ENCODE measurements at regions not wholly inside any gene's neighbourhood (a gene's known extent, or its start where the extent isn't known, plus 50 kb on each side); places are given as distances from the start of the nearest gene placed in this dataset.

GRCh38 chr1:238233966-238234365 is 343.2 kb upstream of the ZP4 start:
- no peaks in the 10 kb centered on the region for H3K9me2 ChIP-seq (ENCODE audit: insufficient read depth, low read length)
- H3K36me3 ChIP-seq (ENCODE audit: insufficient read depth, low read length), result no peaks in the 10 kb centered on the region
- H3K4me2 ChIP-seq (ENCODE audit: low read length), result no peak overlapping the region
- H3K9ac ChIP-seq (ENCODE audit: low read length), result no peak overlapping the region
- no peaks in the 10 kb centered on the region for H3K79me2 ChIP-seq (replicated peaks; ENCODE audit: insufficient read depth, low read length)
- no peaks in the 10 kb centered on the region for H3F3A ChIP-seq (ENCODE audit: insufficient read depth, low read length, poor library complexity, severe bottlenecking)
- H2AFZ ChIP-seq (ENCODE audit: low read depth, low read length), result no peak overlapping the region
- no peaks in the 10 kb centered on the region for H3K27me3 ChIP-seq (ENCODE audit: insufficient read depth, low read depth, low read length)
- TF ChIP-seq MXI1 (conservative IDR thresholded peaks at IDR 0.05; ENCODE audit: poor library complexity, severe bottlenecking), result no peak
- no peak for TF ChIP-seq RAD21 (conservative IDR thresholded peaks at IDR 0.05)
- no peak for TF ChIP-seq TAF1 (IDR thresholded peaks at IDR 0.05; ENCODE audit: low read depth)
- TF ChIP-seq CTCF (IDR thresholded peaks at IDR 0.05; ENCODE audit: poor library complexity, severe bottlenecking), result no peak
- TF ChIP-seq EZH2 (IDR thresholded peaks at IDR 0.05; ENCODE audit: borderline replicate concordance, insufficient read depth, low read length, poor library complexity, severe bottlenecking), result no peak
- TF ChIP-seq POLR2AphosphoS5 (IDR thresholded peaks at IDR 0.05), result no peak
- TF ChIP-seq EP300 (conservative IDR thresholded peaks at IDR 0.05; ENCODE audit: poor library complexity, severe bottlenecking), result no peak
- TF ChIP-seq SMC3 (conservative IDR thresholded peaks at IDR 0.05; ENCODE audit: poor library complexity), result no peak
- no peak for TF ChIP-seq REST (IDR thresholded peaks at IDR 0.05; ENCODE audit: borderline replicate concordance)
- H3K27ac ChIP-seq (ENCODE audit: low read length), result no peak overlapping the region
- H3K4me3 ChIP-seq (ENCODE audit: low read length), result no peak overlapping the region
- H4K20me1 ChIP-seq (ENCODE audit: insufficient read depth), result no peaks in the 10 kb centered on the region
- no peaks in the 10 kb centered on the region for H3K9me3 ChIP-seq (ENCODE audit: low read length)

- Histone ChIP-seq H3K27ac (ENCODE audit: low read length) (no peak overlapping the region), H3K36me3 (ENCODE audit: insufficient read depth, low read length) (no peaks in the 10 kb centered on the region), H3K79me2 (replicated peaks; ENCODE audit: insufficient read depth, low read length) (no peaks in the 10 kb centered on the region), H4K20me1 (ENCODE audit: insufficient read depth) (no peaks in the 10 kb centered on the region), H3K9me2 (ENCODE audit: insufficient read depth, low read length) (no peaks in the 10 kb centered on the region), H2AFZ (ENCODE audit: low read depth, low read length) (no peak overlapping the region), H3K4me2 (ENCODE audit: low read length) (no peak overlapping the region), H3F3A (ENCODE audit: insufficient read depth, low read length, poor library complexity, severe bottlenecking) (no peaks in the 10 kb centered on the region), H3K27me3 (ENCODE audit: insufficient read depth, low read depth, low read length) (no peaks in the 10 kb centered on the region), H3K4me3 (ENCODE audit: low read length) (no peak overlapping the region), H3K9ac (ENCODE audit: low read length) (no peak overlapping the region), H3K9me3 (ENCODE audit: low read length) (no peaks in the 10 kb centered on the region)
- TF ChIP-seq TAF1 (IDR thresholded peaks at IDR 0.05; ENCODE audit: low read depth), result no peak
- TF ChIP-seq EP300 (conservative IDR thresholded peaks at IDR 0.05; ENCODE audit: poor library complexity, severe bottlenecking), result no peak
- no peak for TF ChIP-seq RAD21 (conservative IDR thresholded peaks at IDR 0.05)
- no peak for TF ChIP-seq MXI1 (conservative IDR thresholded peaks at IDR 0.05; ENCODE audit: poor library complexity, severe bottlenecking)
- no peak for TF ChIP-seq POLR2AphosphoS5 (IDR thresholded peaks at IDR 0.05)
- no peak for TF ChIP-seq EZH2 (IDR thresholded peaks at IDR 0.05; ENCODE audit: borderline replicate concordance, insufficient read depth, low read length, poor library complexity, severe bottlenecking)
- TF ChIP-seq SMC3 (conservative IDR thresholded peaks at IDR 0.05; ENCODE audit: poor library complexity), result no peak
- TF ChIP-seq REST (IDR thresholded peaks at IDR 0.05; ENCODE audit: borderline replicate concordance), result no peak
- no peak for TF ChIP-seq CTCF (IDR thresholded peaks at IDR 0.05; ENCODE audit: poor library complexity, severe bottlenecking)
These were observed 341.5 kb upstream of the ZP4 start for GRCh38 chr1:238232084-238232710.

All from neural cell (in vitro differentiated cells).